ENCODE measurements at regions not wholly inside any gene's neighbourhood (a gene's known extent, or its start where the extent isn't known, plus 50 kb on each side); places are given as distances from the start of the nearest gene placed in this dataset.
"Not testable (repeated sequence)": the region's sequence is repeated elsewhere in the genome, so short reads cannot be mapped to it uniquely, and the experiment has no call there.

DNA sequence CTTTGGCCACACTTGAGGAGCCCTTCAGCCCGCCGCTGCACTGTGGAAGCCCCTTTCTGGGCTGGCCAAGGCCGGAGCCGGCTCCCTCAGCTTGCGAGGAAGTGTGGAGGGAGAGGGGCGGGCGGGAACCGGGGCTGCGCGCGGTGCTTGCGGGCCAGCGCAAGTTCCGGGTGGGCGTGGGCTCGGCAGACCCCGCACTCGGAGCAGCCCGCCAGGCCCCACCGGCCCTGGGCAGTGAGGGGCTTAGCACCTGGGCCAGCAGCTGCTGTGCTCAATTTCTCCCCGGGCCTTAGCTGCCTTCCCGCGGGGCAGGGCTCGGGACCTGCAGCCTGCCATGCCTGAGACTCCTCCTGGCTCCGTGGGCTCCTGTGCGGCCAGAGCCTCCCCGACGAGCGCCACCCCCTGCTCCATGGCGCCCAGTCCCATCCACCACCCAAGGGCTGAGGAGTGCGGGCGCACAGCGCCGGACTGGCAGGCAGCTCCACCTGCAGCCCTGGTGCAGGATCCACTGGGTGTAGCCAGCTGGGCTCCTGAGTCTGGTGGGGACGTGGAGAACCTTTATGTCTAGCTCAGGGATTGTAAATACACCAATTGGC, 129.2 kb downstream of the MRPL14 start:
- not testable (repeated sequence) for TF ChIP-seq EP300 (IDR thresholded peaks at IDR 0.05)
- TF ChIP-seq, protein P1, sequence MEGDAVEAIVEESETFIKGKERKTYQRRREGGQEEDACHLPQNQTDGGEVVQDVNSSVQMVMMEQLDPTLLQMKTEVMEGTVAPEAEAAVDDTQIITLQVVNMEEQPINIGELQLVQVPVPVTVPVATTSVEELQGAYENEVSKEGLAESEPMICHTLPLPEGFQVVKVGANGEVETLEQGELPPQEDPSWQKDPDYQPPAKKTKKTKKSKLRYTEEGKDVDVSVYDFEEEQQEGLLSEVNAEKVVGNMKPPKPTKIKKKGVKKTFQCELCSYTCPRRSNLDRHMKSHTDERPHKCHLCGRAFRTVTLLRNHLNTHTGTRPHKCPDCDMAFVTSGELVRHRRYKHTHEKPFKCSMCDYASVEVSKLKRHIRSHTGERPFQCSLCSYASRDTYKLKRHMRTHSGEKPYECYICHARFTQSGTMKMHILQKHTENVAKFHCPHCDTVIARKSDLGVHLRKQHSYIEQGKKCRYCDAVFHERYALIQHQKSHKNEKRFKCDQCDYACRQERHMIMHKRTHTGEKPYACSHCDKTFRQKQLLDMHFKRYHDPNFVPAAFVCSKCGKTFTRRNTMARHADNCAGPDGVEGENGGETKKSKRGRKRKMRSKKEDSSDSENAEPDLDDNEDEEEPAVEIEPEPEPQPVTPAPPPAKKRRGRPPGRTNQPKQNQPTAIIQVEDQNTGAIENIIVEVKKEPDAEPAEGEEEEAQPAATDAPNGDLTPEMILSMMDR (IDR thresholded peaks at IDR 0.05), result not testable (repeated sequence)

Measured in sigmoid colon (tissue), 4 donors.